H1 (cell line): ENCODE measurements at regions not wholly inside any gene's neighbourhood (a gene's known extent, or its start where the extent isn't known, plus 50 kb on each side); places are given as distances from the start of the nearest gene placed in this dataset.

Experiments
- EZH2 ChIP-seq: fragments of 200-600 bp; sonication (generic); IDR thresholded peaks from 2 replicates; pipeline ENCODE4 v1.7.1; 2012; ENCODE audit warnings: low read depth, mild to moderate bottlenecking, moderate library complexity, low read length, inconsistent platforms; ENCODE audit not compliant: severe bottlenecking

GRCh38 chr9:86464242-86464641, 110.0 kb upstream of the TUT7 start (continued):
- no peak for TF ChIP-seq EZH2
